ENCODE measurements at regions not wholly inside any gene's neighbourhood (a gene's known extent, or its start where the extent isn't known, plus 50 kb on each side); places are given as distances from the start of the nearest gene placed in this dataset.

DNA sequence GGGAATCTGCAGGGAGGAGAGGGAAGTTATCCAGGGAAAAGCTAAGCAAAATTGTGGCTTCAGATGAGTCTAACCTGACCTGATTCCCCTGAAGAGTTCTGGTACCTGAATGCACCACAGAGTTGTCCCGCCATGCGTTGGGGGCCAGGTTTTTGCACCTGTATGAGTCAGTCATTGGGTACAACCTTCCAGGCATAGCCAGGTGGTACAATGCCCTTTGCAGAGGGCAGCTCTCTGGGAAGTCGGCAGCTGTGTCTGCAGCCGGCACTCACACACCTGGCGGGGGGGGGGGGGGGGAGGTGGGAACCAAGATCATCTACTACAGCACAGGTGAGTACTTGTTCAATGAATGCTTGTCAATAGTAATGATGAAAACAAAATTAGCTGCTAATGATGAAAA is 52.5 kb upstream of the GTF3A start (continued):
- TF ChIP-seq, protein P1, sequence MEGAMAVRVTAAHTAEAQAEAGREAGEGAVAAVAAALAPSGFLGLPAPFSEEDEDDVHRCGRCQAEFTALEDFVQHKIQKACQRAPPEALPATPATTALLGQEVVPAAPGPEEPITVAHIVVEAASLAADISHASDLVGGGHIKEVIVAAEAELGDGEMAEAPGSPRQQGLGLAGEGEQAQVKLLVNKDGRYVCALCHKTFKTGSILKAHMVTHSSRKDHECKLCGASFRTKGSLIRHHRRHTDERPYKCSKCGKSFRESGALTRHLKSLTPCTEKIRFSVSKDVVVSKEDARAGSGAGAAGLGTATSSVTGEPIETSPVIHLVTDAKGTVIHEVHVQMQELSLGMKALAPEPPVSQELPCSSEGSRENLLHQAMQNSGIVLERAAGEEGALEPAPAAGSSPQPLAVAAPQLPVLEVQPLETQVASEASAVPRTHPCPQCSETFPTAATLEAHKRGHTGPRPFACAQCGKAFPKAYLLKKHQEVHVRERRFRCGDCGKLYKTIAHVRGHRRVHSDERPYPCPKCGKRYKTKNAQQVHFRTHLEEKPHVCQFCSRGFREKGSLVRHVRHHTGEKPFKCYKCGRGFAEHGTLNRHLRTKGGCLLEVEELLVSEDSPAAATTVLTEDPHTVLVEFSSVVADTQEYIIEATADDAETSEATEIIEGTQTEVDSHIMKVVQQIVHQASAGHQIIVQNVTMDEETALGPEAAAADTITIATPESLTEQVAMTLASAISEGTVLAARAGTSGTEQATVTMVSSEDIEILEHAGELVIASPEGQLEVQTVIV (IDR thresholded peaks at IDR 0.05; ENCODE audit: borderline replicate concordance, partially characterized antibody): no peak

GRCh38 chr13:27372896-27373295 is 51.5 kb upstream of the GTF3A start:
- Histone ChIP-seq H4K20me1 (ENCODE audit: control insufficient read depth, insufficient read depth) (no peaks in the 10 kb centered on the region), H3K9ac (ENCODE audit: control insufficient read depth, insufficient read depth, low read length) (no peak overlapping the region), H3K4me3 (no peak overlapping the region), H3K27me3 (replicated peaks in 1 of 2; ENCODE audit: control insufficient read depth in 2 of 2, insufficient read depth in 2 of 2, low read length in 1 of 2) (no peaks in the 10 kb centered on the region), H3K4me1 (ENCODE audit: control insufficient read depth, insufficient read depth, low read length) (no peaks in the 10 kb centered on the region), H3K27ac (ENCODE audit: control insufficient read depth, insufficient read depth) (no peak overlapping the region), H3K36me3 (ENCODE audit: control insufficient read depth in 2 of 2, insufficient read depth in 2 of 2, low read length in 1 of 2) (no peaks in the 10 kb centered on the region), H3K79me2 (ENCODE audit: control insufficient read depth, insufficient read depth, low read length) (no peaks in the 10 kb centered on the region), H3K9me3 (replicated peaks; ENCODE audit: control insufficient read depth, insufficient read depth, low read length) (no peaks in the 10 kb centered on the region), H3K4me2 (ENCODE audit: control insufficient read depth, insufficient read depth) (no peak overlapping the region), H2AFZ (ENCODE audit: control insufficient read depth, low read depth, low read length) (no peak overlapping the region)
- 28% methylated on average over 11 of the region's 11 CpGs for WGBS (ENCODE audit: insufficient coverage, insufficient replicate concordance, low lambda C conversion rate, missing lambda C conversion rate)
- ChIA-PET POLR2A (no interaction called here), SMC1A (ENCODE audit: uncharacterized antibody, unreplicated experiment) (interaction anchor here (1.7 to 3.9 kb wide), 2 partner anchors 453 to 457 kb away, joined by 4 to 35 read pairs; no protein-coding TSS in a partner anchor), RAD21 (ENCODE audit: unreplicated experiment) (interaction anchor here (1.3 to 1.8 kb wide), 4 partner anchors 10 to 453 kb away, joined by 4 to 14 read pairs (median 6); no protein-coding TSS in a partner anchor), CTCF (interaction anchor here (1.0 to 15.1 kb wide), 5 partner anchors 10 to 585 kb away, joined by 3 to 189 read pairs (median 6); no protein-coding TSS in a partner anchor)
- TF ChIP-seq IRF4 (IDR thresholded peaks at IDR 0.05; ENCODE audit: low read depth, low read length): no peak
- TF ChIP-seq HDAC2 (IDR thresholded peaks at IDR 0.05): no peak
- TF ChIP-seq ATF7 (IDR thresholded peaks at IDR 0.05; ENCODE audit: low read depth): no peak
- no peak for TF ChIP-seq TCF7 (IDR thresholded peaks at IDR 0.05; ENCODE audit: borderline replicate concordance)
- no peak for TF ChIP-seq CEBPB (IDR thresholded peaks at IDR 0.05; ENCODE audit: borderline replicate concordance in 1 of 2, low read depth in 2 of 2, low read length in 2 of 2)
- TF ChIP-seq, protein P2, sequence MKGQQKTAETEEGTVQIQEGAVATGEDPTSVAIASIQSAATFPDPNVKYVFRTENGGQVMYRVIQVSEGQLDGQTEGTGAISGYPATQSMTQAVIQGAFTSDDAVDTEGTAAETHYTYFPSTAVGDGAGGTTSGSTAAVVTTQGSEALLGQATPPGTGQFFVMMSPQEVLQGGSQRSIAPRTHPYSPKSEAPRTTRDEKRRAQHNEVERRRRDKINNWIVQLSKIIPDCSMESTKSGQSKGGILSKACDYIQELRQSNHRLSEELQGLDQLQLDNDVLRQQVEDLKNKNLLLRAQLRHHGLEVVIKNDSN (IDR thresholded peaks at IDR 0.05; ENCODE audit: borderline replicate concordance, extremely low read length, insufficient read depth, low read depth, low read length): no peak
- TF ChIP-seq ESRRA (IDR thresholded peaks at IDR 0.05; ENCODE audit: low read length): no peak
- TF ChIP-seq MYB (IDR thresholded peaks at IDR 0.05; ENCODE audit: borderline replicate concordance, low read depth, low read length): no peak
- TF ChIP-seq ZNF622 (IDR thresholded peaks at IDR 0.05): no peak
- no peak for TF ChIP-seq SMARCA5 (IDR thresholded peaks at IDR 0.05)
- TF ChIP-seq TAF1 (IDR thresholded peaks at IDR 0.05; ENCODE audit: borderline replicate concordance, low read depth, low read length): no peak
- TF ChIP-seq POU2F2 (IDR thresholded peaks at IDR 0.05; ENCODE audit: borderline replicate concordance, low read depth, low read length): no peak
- DNase-seq (ENCODE audit: low read depth, low spot score) (no peak), FAIRE-seq (no peak), ATAC-seq (no peak)
- in situ Hi-C loops (cut with MboI) (no loop called here), intact Hi-C loops (cut with micrococcal nuclease; ENCODE audit: unreplicated experiment) (loop anchor here (5.0 to 10.0 kb wide), 2 partner anchors 162 to 589 kb away; no protein-coding TSS in a partner anchor)
- BruUV-seq (replicated peaks): no TSS peak
